Muscle of leg (tissue), 3 donors: ENCODE measurements at regions not wholly inside any gene's neighbourhood (a gene's known extent, or its start where the extent isn't known, plus 50 kb on each side); places are given as distances from the start of the nearest gene placed in this dataset.

Experiments
- DNase-seq: peaks from one replicate; pipeline ENCODE4 v3.0.0; 2013
- H3K27ac ChIP-seq: one replicate; pipeline ENCODE4 v1.5.1; 2013; ENCODE audit warnings: mild to moderate bottlenecking, low read length, control low read depth
- H3K27me3 ChIP-seq: one replicate; pipeline ENCODE4 v1.6.1; 2013; ENCODE audit warnings: low read length; ENCODE audit not compliant: control insufficient read depth, insufficient read depth
- H3K36me3 ChIP-seq: one replicate; pipeline ENCODE4 v1.6.1; 2013; ENCODE audit warnings: low read length; ENCODE audit not compliant: control insufficient read depth, insufficient read depth
- H3K4me1 ChIP-seq: one replicate; pipeline ENCODE4 v1.6.1; 2013; ENCODE audit warnings: low read length; ENCODE audit not compliant: control insufficient read depth, insufficient read depth
- H3K4me3 ChIP-seq: one replicate; pipeline ENCODE4 v1.5.1; 2013; ENCODE audit warnings: low read length, control low read depth
- H3K9me3 ChIP-seq: replicated peaks from 2 replicates; pipeline ENCODE4 v1.6.1; 2013; ENCODE audit warnings: low read depth, low read length; ENCODE audit not compliant: control insufficient read depth
- WGBS: methylation state at CpG from one replicate; pipeline ENCODE4 v1.1.5; 2013; ENCODE audit warnings: missing lambda C conversion rate; ENCODE audit not compliant: insufficient coverage; 5-methylcytosine and 5-hydroxymethylcytosine counted together

DNA sequence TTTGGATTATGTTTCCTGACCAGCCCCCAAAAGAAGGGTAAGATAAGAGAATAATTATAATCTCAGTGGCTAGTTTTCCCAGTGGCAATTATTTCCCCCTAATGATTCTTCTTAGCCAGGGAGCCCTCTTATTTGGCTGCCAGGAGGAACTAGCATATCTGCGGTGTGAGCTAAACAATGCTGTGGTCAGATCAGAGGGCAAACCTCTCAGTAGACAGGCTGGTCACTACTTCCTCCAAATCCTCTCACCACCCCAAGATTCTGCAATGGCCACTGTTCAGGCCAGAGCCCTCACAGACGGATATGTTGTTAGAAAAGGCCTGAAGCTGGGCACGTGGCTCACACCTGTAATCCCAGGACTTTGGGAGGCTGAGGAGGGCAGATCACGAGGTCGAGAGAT, 273.4 kb upstream of the SASH1 start:
- Histone ChIP-seq H3K36me3 (no peaks in the 10 kb centered on the region), H3K4me3 (no peak overlapping the region), H3K9me3 (peaks cover 3% of the 10 kb centered on the region), H3K27ac (no peak overlapping the region), H3K4me1 (peaks cover 3% of the 10 kb centered on the region), H3K27me3 (no peaks in the 10 kb centered on the region)
- no peak for DNase-seq
- 100% methylated on average over 1 of the region's 5 CpGs for WGBS

DNA sequence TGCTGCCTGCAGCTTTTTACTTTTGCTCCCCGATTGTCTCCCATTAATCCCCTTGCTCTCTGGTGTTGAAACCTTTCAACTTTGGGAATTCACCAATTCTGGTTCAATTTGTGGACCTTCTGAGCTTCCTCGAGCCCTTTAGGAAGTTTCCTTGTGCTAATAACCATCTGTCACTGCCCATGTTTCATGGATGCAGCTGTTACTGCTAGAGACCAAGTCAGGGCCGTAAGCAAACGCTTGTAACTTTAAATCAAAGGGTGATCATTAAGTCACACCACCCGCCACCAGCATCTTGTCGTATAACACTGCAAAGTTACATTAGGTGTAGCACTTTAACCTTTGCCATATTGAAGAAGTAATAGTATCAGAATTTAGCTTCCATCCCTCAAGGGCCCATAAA, 268.3 kb upstream of the SASH1 start:
- Histone ChIP-seq H3K4me3 (no peak overlapping the region), H3K4me1 (no peaks in the 10 kb centered on the region), H3K27me3 (no peaks in the 10 kb centered on the region), H3K36me3 (no peaks in the 10 kb centered on the region), H3K27ac (no peak overlapping the region), H3K9me3 (peaks cover 3% of the 10 kb centered on the region)
- WGBS: 39% methylated on average over 4 of the region's 6 CpGs
- DNase-seq: no peak

DNA sequence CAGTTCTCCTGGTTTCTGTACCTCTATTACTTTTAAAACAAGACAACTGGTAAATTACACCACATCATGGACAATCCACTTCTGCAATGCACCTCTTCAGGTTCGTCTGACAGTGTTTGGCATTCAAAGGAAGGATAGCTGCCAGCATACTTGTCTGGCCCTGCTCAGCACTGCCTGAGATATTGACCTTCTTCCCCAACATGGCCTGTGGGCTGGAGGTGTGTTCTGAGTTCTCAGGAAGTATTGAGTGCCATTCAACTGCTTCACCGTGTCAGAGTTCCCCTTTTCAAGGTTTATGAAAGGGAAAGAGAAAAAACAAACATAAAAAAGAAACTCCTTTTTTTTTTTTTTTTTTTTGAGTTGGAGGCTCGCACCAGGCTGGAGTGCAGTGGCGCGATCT, 267.9 kb upstream of the SASH1 start:
- Histone ChIP-seq H3K36me3 (no peaks in the 10 kb centered on the region), H3K9me3 (peaks cover 3% of the 10 kb centered on the region), H3K27me3 (no peaks in the 10 kb centered on the region), H3K4me1 (no peaks in the 10 kb centered on the region), H3K4me3 (no peak overlapping the region), H3K27ac (no peak overlapping the region)
- 20% methylated on average over 1 of the region's 5 CpGs for WGBS
- DNase-seq: no peak

DNA sequence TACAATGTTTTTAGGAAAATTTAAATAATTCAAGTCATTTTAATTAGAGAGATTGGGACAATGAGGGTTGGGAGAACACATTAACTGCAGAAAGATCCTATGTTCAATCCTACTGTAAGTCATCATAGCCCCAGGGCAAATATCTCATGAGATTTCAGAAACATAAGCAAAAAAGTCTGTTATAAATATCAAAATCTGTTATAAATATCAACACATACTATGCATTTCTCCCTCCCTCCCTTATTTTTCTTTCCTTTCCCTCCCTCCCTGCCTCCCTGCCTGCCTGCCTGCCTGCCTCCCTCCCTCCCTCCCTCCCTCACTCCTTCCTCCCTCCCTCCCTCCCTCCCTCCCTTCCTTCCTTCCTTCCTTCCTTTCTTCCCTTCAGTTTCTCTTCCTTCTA, 267.3 kb upstream of the SASH1 start:
- DNase-seq: no peak
- H3K9me3 ChIP-seq: peaks cover 3% of the 10 kb centered on the region
- no peaks in the 10 kb centered on the region for H3K4me1 ChIP-seq
- H3K27me3 ChIP-seq: no peaks in the 10 kb centered on the region
- H3K4me3 ChIP-seq: no peak overlapping the region
- no peaks in the 10 kb centered on the region for H3K36me3 ChIP-seq
- no peak overlapping the region for H3K27ac ChIP-seq

DNA sequence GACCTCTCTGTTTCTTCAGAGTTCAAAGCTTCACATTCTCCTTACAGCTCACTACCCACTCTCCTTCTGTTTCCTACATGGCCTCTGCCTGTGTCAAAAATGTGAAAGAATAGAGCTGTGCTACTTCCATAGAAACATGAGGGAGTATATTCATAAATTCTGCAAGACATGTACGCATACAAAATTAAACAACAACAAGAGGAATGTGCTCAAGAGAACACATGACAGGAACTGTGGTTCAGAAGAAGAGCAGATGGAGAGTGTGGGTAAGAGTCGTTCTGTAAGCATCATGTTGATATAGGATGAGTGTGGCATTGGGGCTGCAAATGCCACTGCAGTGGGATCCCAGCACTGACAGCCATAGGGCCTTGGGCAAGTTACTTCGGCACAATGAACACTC, 266.6 kb upstream of the SASH1 start:
- Histone ChIP-seq H3K27me3 (no peaks in the 10 kb centered on the region), H3K4me3 (no peak overlapping the region), H3K9me3 (peaks cover 3% of the 10 kb centered on the region), H3K4me1 (no peaks in the 10 kb centered on the region), H3K36me3 (no peaks in the 10 kb centered on the region), H3K27ac (no peak overlapping the region)
- no peak for DNase-seq
- 73% methylated on average over 1 of the region's 3 CpGs for WGBS

DNA sequence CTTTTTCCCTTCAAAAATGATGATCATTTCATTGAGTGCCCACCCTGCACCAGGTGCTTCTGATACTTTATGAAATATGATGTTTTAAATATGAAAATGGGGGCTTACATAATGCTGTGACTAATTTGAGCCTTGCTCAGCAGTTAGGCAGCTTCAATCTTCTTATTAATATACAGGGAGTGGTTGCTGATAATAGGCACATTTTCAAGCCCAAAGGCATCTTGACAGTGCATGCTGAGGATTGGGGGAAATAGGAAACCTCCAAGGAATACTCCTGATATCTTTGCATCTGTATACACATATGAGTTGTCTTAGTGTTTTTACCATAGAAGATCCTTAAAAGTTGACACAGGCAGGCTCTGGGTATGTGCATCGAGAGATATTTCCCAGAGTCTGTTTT, 262.3 kb upstream of the SASH1 start:
- peaks cover 2% of the 10 kb centered on the region for H3K4me1 ChIP-seq
- WGBS: no CpG with 5 or more reads among the region's 1 CpG
- H3K27ac ChIP-seq: no peak overlapping the region
- H3K36me3 ChIP-seq: no peaks in the 10 kb centered on the region
- DNase-seq: no peak
- H3K9me3 ChIP-seq: no peaks in the 10 kb centered on the region
- no peak overlapping the region for H3K4me3 ChIP-seq
- H3K27me3 ChIP-seq: no peaks in the 10 kb centered on the region

DNA sequence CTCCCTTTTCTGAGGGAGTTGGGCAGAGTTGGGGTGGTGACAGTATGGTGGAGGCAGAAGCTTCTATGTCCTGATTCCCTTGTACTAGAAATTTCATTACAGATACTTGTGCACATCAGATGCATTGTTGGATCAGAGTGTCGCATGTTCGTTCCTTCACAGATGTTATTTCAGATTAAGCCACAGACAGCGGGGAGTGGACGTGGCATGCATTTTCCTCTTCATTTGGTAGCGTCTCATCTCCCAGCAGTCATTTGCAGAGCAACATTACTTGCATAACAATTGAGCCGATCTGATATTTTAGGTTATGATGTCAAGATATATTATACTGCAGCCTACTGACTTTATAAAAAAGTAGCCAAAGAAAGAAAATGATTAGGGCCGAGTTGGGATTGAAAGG, 261.6 kb upstream of the SASH1 start:
- H3K36me3 ChIP-seq: no peaks in the 10 kb centered on the region
- H3K4me3 ChIP-seq: no peak overlapping the region
- H3K4me1 ChIP-seq: peaks cover 2% of the 10 kb centered on the region
- no peaks in the 10 kb centered on the region for H3K9me3 ChIP-seq
- H3K27ac ChIP-seq: no peak overlapping the region
- no peak for DNase-seq
- WGBS: 76% methylated on average over 2 of the region's 7 CpGs
- H3K27me3 ChIP-seq: no peaks in the 10 kb centered on the region

DNA sequence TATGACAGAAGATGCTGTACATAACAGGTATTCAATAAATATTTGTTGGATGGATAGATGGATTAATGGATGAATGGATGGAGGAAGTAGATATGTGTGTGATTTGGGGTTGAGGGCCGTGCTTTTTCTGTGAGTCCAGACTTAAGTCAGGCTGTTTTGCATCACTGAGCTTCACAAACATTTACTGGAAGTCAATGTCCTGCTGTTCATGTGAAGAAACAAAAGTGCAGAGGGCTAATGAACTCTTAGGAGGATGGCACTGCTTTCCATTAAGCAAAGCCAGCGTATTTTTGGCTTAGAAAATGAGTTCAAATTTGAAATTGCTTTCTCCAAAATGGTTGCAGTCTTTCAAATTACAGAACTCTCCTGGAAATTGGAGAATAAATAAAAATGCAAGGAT, 260.6 kb upstream of the SASH1 start:
- H3K4me1 ChIP-seq: peaks cover 2% of the 10 kb centered on the region
- H3K27me3 ChIP-seq: no peaks in the 10 kb centered on the region
- no peak overlapping the region for H3K4me3 ChIP-seq
- H3K9me3 ChIP-seq: no peaks in the 10 kb centered on the region
- no peak overlapping the region for H3K27ac ChIP-seq
- no peaks in the 10 kb centered on the region for H3K36me3 ChIP-seq
- WGBS: 75% methylated on average over 1 of the region's 2 CpGs
- DNase-seq: no peak

DNA sequence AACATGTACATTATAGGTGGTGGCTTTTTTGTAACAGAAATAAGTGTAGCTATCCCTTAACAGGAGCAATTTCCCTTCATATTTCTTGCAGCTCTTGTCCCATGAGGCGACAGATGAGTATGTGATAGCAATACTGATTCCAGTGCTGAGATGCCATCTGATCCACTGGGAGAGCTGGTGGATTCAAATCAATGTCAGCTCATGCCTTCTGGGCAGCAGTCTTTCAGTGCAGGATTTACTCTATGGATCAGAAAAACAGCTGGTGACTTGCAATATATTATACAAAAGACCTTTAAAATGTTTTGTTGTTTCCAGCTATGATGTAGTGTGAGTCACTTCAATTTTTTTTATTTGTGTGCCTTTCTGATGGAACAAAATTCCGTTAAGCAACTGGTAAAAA, 259.9 kb upstream of the SASH1 start:
- Histone ChIP-seq H3K4me1 (peaks cover 2% of the 10 kb centered on the region), H3K36me3 (no peaks in the 10 kb centered on the region), H3K27me3 (no peaks in the 10 kb centered on the region), H3K27ac (no peak overlapping the region), H3K4me3 (no peak overlapping the region), H3K9me3 (no peaks in the 10 kb centered on the region)
- peak; percentile 15 for DNase-seq
- no CpG with 5 or more reads among the region's 2 CpGs for WGBS

DNA sequence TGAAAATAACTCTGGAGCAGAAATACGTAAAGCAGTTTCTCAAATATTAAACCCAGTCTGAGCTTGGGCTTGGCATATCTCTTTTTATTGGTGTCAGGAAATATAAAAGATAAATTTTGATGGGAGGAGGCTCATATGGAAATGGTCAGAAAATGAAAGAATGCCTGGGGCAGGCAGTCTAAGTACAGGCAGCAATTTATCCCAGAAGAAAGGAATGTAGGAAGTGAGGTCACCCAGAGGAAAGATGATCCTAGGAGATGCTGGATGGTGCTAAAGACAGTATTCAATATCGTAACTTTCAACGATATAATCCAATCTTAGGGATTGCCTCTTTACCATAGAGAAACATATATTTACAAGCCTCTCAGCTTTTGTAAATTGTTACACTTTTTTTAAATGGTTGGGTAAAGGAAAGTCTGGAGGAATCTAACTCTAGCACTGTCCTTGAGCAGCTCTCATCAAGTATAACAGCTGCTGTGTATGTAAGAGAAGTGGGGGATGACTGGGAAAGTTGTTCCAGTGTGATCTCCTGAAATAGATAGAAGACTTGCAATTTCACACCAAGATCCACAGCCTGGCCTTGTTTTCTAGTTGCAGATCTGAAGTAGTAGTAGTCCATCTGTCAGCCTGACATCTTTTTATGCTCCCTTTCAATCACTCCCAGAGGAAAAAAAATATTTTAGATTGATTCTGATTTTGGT, 256.9 kb upstream of the SASH1 start:
- no CpG with 5 or more reads among the region's 3 CpGs for WGBS
- no peak overlapping the region for H3K27ac ChIP-seq

DNA sequence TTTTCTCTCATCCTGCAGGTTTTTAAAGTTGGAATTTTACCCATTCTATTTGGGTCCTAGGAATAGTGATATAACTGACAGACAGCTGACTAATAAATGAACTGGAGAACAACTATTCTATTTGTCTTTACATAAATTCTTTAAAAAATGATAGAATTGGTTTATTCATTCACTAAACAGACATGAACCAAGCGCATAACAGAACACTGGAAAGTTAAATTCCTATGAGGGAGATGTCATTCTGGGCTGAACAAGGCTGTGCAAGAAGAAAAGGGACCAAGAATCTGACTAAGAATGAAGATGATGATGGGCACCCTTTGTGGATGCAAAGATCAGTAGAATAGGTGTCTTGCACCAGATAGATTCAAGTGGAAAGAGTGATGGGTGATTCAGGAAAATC, 256.3 kb upstream of the SASH1 start:
- WGBS: no CpG with 5 or more reads among the region's 1 CpG
- peaks cover 1% of the 10 kb centered on the region for H3K9me3 ChIP-seq
- no peak overlapping the region for H3K4me3 ChIP-seq
- H3K27ac ChIP-seq: no peak overlapping the region
- peaks cover 2% of the 10 kb centered on the region for H3K4me1 ChIP-seq
- H3K36me3 ChIP-seq: no peaks in the 10 kb centered on the region
- DNase-seq: no peak
- H3K27me3 ChIP-seq: no peaks in the 10 kb centered on the region

More for the DNA sequence above, 256.9 kb upstream of the SASH1 start:
- Histone ChIP-seq H3K36me3 (no peaks in the 10 kb centered on the region), H3K4me1 (peaks cover 2% of the 10 kb centered on the region), H3K9me3 (no peaks in the 10 kb centered on the region), H3K4me3 (no peak overlapping the region), H3K27me3 (no peaks in the 10 kb centered on the region)
- DNase-seq: peak; percentile 22
